ENCODE measurements at regions not wholly inside any gene's neighbourhood (a gene's known extent, or its start where the extent isn't known, plus 50 kb on each side); places are given as distances from the start of the nearest gene placed in this dataset.
"Not testable (repeated sequence)": the region's sequence is repeated elsewhere in the genome, so short reads cannot be mapped to it uniquely, and the experiment has no call there.

DNA sequence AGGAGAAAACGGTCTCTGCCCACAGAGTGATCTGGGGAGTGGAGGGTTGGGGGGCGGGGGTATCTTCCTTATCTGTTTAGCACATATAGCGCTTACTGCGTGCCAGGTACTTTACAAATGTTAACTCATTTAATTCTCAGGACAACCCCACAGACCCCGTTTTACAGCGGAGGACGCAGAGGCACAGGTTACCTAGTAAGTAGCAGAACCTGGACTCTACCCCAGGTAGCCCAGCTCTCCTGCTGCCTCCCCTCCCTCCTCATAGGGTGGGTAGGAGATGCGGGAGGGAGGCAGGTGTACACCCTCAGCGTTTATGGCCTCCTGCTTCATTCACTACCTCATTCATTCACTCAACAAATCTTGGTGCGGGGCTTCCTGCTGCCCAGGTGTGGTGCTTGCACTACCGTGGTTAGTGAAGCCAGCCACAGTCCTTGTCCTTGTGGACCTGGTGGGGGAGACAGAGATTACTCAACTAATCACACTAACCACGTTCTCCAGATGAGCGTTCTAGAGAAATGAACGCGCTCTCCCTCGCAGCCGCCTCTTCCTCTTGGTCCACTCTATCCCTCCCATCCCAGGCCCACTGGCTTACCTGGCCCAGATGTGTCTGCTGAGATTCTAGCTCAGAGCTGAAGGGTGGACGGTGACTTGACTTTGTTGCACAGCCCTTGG lies 102.0 kb downstream of the IER5 start:
- in situ Hi-C loops (cut with HindIII; ENCODE audit: low sequenced_read_pairs): no loop called here

DNA sequence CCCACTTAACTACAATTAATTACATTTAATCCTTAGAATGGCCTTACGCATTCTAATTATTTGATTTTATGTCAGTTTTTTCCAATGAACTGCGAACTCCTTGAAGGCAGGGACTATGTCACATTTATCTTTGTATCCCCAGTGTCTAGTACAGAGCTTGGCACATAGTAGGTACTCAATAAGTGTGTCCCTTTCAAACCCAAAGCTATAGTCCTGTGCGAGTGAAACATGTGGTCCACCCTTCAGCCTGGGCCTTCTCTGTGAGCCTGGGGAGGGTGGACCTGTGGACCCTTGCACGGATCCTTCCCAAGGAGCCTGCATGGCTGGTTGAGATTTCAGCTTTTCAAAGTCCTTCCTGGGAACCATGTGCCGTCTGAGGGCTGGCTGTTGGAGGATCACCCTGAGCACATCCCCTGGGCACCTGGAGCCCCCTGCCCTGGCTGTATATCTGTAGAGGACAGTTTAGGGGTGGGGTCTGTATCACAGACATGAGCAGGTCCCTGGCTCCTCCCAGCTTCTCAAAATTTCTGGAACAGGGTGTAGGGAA lies 103.1 kb downstream of the IER5 start:
- in situ Hi-C loops (cut with HindIII; ENCODE audit: low sequenced_read_pairs): no loop called here

DNA sequence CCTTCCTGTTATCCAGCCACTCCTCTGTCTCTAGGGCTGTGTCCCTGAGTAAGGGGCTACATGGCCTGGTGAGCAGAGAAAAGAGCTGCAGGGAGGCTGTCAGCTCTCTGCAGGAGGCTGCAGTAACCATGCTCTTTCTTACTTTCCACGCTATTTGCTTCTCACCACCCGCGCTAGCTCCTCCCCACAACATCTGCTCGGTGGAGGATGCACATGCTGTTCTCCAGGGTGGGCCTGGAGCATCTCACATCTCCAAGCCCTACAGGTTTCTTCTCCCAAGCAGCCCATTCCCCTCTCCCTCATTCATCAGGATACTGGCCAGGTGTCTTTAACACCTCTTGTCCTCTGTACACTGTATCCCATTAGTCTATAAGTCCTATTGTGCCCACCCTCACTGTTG lies 103.8 kb downstream of the IER5 start:
- in situ Hi-C loops (cut with HindIII; ENCODE audit: low sequenced_read_pairs): no loop called here

DNA sequence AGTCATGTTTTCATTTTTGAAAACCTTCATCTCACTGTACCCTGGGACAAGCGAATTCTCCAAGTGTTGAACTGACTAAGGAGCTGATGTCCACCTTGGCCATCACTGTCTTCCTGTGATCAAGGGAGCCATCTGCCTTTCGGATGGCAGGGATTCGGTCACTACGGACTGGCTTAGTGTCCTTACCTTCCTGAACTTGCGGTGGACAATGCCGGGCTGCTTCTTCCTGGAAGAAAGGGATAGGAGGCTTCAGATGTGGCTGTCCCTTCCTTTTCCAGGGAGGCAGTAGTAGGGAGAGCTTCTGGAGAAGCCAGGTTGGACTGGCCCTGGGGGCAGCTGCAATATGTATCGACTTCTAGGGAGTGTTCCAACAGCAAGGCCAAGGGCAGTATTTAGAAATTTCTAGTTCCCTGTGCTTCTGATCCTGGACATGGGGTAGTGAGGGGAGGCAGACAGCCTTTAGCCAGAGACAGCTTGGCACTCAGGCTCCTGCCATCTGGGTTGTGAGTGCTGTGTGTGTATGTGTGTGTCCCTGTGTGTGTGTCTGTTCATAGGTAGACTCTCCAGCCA lies 114.6 kb downstream of the IER5 start:
- in situ Hi-C loops (cut with HindIII; ENCODE audit: low sequenced_read_pairs): loop anchor here (25.0 kb wide), 1 partner anchor 184 kb away; no protein-coding TSS in a partner anchor

DNA sequence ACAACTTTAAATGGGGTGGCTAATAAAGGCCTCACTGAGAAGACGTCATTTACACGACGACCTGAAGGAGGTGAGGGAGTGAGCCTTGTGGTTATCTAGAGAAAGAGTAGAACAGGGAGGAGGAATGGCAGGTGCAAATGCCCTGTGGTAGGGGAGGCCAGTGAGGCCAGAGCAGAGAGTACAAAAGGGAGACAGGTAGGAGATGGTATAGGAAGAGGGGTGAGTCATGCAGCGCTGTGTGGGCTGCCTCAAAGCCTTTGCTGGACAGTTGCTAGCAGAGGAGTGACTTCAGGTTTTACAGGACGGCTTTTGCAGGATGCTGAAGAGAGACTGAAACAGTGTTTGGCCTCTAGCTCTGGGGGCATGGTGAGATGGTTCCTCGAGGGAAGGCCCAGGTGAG lies 116.0 kb downstream of the IER5 start:
- in situ Hi-C loops (cut with HindIII; ENCODE audit: low sequenced_read_pairs): loop anchor here (25.0 kb wide), 1 partner anchor 183 kb away; no protein-coding TSS in a partner anchor

DNA sequence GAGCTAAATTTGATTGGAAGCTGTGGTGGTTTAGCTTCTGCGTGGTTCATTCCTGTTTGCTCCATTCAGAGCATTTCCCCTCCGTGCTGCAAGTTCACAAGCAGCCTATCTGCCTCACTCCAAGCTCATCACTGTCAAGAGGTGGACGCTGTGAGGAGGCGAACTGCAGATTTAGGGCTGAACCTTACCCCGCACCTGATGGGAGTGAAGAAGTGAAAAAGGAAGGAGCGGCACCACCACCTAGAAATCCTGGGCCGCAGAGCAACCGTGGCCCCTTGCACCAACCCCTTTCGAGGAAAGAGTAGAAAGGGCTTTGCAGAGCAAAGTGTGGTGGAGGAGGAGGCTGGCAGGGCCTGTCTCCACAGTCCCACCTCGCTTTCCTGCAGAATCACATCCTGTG lies 117.4 kb downstream of the IER5 start:
- in situ Hi-C loops (cut with HindIII; ENCODE audit: low sequenced_read_pairs): loop anchor here (25.0 kb wide), 1 partner anchor 181 kb away; no protein-coding TSS in a partner anchor

DNA sequence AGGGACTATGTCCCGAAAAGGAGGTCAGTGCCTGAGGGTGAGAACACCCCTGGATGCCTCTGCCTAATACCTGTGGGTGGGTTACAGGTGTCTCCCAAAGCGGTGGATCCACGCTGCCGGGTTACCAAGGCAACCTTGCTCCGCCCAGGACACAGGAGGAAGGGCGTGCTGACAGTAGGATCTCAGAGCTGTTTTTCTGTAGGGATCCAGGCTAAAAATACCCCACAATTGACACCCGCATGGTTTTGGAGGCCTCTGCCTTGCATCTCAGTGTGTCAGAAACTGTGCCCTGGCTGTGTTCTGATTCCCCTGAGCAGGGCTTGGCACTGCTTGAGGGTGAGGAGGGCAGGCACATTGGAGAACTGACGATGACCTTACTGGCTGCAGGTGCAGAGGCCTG lies 118.0 kb downstream of the IER5 start:
- in situ Hi-C loops (cut with HindIII; ENCODE audit: low sequenced_read_pairs): loop anchor here (25.0 kb wide), 1 partner anchor 181 kb away; no protein-coding TSS in a partner anchor

DNA sequence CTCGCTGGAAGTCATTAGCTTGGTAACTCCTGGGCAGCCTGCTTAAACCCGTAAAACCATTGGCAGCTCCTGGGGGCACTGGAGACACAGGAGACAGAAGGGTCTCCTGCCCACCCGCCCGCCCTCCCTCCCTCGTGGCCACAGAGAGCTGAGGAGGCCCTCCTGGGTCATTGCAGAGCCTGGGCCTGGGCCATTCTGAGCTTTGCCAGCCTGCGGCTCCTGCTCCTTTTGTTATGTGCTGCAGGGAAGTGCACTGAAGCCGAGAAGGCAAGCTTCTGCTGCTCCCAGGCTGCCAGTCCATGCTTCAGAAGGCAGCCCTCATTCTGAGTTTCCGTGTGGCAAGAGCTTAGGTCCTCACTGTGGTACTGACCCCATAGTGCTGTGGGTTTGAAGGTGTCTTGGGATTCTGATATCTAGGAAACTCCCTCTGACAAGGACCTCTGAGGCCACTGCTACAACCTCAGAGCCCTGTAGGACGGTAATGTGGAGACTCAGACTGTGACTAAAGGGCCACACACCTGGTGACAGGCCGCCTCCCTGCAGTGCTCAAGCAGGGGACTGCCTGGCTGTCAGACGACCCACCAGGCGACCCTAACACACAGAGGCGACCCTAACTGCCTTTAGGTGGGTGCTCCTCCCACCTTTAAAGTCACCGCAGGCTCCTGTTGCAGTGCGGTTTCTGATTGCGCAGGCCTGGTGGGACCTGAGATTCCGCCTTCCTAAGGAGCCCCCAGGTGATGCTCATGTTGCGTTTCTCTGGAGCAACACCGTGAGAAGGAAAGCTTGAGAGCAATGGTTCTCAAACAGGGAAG lies 118.7 kb downstream of the IER5 start:
- in situ Hi-C loops (cut with HindIII; ENCODE audit: low sequenced_read_pairs): loop anchor here (25.0 kb wide), 1 partner anchor 180 kb away; no protein-coding TSS in a partner anchor

DNA sequence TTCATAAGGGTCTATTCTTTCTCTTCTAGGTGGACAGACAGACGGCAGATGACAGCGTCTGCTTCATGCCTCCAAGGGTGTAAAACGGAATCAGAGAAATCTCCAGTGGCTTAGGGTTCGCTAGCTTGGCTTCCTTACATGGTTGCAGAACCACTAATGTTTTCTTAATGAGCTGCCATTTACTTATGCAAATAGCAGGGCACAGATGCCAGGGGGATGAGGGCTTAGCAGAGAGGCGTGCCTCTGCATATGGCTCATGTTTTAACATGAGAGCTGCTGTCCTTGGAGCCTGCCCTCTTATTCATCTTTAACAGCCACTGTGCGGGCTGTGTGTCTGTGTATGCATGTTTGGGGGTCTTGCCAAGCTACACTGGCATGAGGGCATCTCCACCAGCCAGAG lies 119.6 kb downstream of the IER5 start:
- in situ Hi-C loops (cut with HindIII; ENCODE audit: low sequenced_read_pairs): loop anchor here (25.0 kb wide), 1 partner anchor 179 kb away; no protein-coding TSS in a partner anchor

DNA sequence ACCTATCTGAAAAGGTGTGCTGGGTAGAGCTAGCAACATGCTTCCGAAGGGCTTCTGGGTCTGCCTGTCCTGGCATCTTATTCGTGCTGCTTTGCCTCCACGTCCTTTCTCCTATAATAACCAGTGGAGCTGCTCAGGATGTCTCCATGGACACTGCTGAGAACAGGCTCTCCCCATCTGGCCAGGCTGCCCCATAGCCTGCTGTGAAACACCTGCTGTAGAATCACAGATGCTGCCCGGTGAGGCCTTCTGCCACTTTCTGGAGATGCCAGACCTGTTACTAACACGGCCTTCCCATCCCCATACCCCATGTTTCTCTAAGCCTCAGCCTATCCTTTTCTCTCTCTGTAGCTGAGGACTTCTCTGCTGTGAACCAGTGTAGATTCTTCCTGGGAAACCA lies 120.5 kb downstream of the IER5 start:
- in situ Hi-C loops (cut with HindIII; ENCODE audit: low sequenced_read_pairs): loop anchor here (25.0 kb wide), 1 partner anchor 178 kb away; no protein-coding TSS in a partner anchor

DNA sequence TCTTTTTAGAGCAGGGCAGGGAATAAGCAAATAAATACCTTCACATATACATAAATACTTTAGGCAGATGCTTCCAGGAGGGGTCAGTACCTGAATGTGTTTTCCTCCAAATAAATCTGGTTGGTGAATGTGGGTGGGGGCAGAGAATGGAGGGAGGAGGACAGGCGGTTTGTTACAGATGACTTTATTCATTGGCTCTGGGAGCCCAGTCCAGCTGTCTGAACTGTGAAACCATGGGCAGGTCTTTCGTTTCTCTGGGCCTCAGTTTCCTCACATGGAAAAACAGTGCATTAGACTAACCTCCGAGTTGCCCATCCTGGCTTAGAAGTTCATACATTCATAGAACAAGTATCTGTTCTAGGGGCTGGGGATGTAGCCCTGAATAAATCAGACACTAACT lies 124.6 kb downstream of the IER5 start:
- in situ Hi-C loops (cut with HindIII; ENCODE audit: low sequenced_read_pairs): loop anchor here (25.0 kb wide), 1 partner anchor 174 kb away; no protein-coding TSS in a partner anchor

DNA sequence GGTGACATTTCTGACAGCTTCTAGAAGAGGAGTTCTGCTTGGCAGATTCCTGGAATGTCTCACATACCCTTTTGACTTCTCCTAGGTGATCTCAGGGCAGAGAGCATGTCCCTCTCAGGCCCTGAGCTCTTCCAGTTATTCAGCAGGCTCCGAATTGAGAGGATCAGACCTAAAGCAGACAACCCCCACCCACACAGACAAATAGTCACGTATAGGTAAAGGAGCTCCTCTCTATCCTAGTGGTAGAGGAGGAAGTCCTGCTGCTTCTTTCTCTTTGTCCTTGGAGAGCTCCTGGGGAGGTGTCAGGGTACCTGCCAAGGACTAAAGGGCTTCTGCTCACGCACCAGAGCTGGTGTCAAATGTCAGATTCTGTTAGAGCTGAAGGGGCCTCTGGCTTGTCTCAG lies 128.1 kb downstream of the IER5 start:
- in situ Hi-C loops (cut with HindIII; ENCODE audit: low sequenced_read_pairs): loop anchor here (25.0 kb wide), 1 partner anchor 171 kb away; no protein-coding TSS in a partner anchor

DNA sequence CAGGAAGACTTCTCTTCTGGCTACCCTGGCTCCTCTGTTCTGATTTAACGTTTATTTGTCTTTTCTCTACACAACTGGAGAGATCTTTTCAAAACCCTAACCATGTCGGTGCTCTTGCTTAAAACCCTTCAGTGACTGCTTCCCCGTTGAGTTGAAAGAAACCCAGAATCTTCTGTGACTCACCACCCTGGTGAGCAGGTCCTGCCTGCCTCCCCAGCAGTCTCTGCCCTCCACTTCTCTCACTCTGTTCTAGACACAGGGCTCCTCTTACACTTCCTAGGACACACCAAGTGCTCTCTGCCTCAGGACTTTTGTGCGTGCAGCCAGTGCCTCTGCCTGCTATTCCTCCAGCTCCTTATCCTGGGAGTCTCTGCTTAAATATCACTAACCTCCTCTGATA lies 131.4 kb downstream of the IER5 start:
- in situ Hi-C loops (cut with HindIII; ENCODE audit: low sequenced_read_pairs): loop anchor here (25.0 kb wide), 1 partner anchor 167 kb away; no protein-coding TSS in a partner anchor

DNA sequence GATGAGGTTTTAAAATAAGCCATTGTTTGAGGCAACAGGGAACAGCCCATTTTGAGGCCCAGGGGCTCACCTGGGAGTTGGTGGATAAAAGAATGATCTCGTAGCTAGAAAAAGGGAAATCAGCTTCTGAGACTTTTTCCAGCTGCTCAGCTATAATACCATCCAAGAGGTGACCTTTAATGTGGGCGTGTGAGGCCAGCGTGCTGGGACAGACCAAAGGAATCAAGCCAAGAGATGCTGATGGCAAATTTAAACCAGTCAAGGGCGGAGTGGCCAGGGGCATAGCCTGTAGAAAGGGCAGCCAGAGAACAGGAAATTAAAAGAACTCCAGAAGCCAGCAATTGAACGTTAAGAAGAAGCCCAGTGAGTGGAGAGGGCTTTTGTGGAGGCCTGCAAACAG lies 132.6 kb downstream of the IER5 start:
- in situ Hi-C loops (cut with HindIII; ENCODE audit: low sequenced_read_pairs): loop anchor here (25.0 kb wide), 1 partner anchor 166 kb away; no protein-coding TSS in a partner anchor

DNA sequence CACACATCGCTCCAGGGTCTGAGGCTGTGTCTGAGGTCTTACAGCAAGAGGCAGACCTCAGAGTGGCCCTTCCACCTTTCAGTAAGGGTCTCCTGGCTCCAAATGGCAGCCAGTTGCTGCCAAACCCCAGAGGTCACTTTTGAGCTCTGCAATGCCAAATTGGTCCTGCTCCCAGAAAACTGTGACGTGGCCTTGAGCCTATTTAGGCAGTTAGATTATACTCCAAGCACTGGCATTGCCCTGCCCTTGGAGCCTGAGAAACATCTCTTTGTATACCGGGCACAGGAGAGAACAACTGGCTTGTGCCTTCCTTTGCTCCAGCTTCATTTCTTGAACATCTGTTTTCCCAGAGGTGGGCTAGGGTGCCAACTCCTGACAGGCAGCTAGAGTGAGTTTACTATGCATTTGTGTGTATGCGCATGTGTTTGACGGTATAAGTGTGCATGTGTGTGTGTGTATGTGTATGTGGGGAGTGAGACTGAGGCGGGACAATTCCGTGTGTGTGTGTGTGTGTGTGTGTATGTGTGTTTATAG lies 134.5 kb downstream of the IER5 start:
- in situ Hi-C loops (cut with HindIII; ENCODE audit: low sequenced_read_pairs): loop anchor here (25.0 kb wide), 1 partner anchor 164 kb away; no protein-coding TSS in a partner anchor

DNA sequence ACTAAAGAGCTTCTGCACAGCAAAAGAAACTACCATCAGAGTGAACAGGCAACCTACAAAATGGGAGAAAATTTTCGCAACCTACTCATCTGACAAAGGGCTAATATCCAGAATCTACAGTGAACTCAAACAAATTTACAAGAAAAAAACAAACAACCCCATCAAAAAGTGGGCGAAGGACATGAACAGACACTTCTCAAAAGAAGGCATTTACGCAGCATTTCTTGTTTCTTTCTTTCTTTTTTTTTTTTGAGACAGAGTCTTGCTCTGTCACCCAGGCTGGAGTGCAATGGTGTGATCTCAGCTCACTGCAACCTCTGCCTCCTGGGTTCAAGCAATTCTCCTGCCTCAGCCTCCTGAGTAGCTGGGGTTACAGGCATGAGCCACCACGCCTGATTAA lies 138.2 kb downstream of the IER5 start:
- in situ Hi-C loops (cut with HindIII; ENCODE audit: low sequenced_read_pairs): not testable (repeated sequence)

DNA sequence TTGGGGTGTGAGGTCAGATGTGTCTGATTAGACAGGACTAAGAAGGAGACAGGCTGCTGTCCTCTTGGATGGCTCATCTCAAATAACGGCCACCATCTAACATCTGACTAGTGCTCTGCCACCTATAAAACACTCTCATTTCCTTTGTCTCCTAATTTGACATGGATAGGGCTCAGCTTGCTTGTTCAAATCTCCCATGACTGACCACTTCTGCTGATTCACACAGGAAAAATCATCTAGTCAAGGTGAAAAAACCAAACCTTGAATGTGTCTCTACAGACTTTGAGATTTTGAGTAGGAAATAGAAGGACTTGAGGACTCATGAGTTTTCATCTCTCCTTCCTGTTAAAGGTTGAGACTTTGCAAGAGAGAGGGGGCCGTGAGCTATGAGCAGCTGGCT lies 150.6 kb downstream of the IER5 start:
- in situ Hi-C loops (cut with HindIII; ENCODE audit: low sequenced_read_pairs): no loop called here

DNA sequence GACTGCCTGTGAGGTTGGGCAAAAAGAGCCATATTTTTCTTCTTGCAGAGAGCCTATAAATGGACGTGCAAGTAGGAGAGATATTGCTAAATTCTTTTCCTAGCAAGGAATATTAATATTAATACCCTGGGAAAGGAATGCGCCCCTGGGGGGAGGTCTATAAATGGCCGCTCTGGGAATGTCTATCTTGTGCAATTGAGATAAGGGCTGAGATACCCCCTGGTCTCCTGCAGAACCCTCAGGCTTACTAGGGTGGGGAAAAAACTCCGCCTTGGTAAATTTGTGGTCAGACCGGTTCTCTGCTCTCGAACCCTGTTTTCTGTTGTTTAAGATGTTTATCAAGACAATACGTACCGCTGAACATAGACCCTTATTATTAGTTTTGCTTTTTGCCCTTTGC lies 157.8 kb downstream of the IER5 start:
- in situ Hi-C loops (cut with HindIII; ENCODE audit: low sequenced_read_pairs): not testable (repeated sequence)

DNA sequence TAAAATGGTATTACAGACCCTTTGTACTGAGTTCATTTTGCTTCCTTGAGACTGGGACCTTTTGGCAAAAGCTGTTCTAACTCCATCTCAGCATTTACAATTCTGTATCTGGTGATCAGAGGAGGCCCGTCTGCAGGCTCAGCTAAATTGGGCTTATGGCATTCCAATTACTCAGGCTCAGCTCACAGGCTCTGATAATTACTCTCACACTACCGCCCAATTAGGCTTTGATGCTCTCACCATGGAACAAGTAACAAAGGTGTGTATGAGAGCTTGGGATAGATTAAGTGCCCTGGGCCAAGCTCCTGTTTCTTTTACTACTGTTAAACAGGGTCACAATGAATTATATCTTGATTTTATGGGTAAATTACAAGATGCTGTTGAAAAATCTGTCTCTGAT lies 159.9 kb downstream of the IER5 start:
- in situ Hi-C loops (cut with HindIII; ENCODE audit: low sequenced_read_pairs): not testable (repeated sequence)

DNA sequence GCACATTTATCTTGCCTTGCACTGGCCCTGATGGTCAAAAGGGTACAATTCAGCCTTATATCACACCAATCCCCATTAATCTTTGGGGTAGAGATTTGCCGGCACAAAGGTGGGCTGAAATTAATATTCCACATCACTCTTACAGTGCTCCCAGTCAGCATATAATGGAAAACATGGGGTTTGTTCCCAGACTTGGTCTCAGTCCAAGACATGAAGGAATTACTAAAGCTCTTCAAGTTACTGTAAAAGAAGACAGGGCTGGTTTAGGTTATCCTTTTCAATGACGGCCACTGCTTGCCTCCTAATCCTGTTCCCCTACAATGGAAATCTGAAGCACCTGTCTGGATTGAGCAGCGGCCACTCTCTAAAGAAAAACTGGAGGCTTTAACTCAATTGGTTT lies 160.7 kb downstream of the IER5 start:
- in situ Hi-C loops (cut with HindIII; ENCODE audit: low sequenced_read_pairs): no loop called here

DNA sequence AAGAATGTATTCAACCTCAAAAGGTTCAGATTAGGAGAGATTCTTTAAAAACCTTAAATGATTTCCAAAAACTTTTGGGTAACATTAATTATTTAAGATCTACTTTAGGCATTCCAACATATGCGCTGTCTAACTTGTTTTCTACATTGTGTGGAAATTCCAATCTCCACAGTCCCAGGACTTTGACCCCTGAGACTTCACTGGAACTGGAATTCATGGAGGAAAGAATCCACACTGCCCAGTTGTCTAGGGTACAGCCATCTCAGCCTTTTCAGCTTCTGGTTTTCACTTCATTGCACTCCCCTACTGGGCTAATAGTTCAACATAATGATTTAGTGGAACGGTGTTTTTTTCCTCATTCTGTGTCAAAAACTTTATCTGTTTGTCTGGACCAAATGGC lies 161.5 kb downstream of the IER5 start:
- in situ Hi-C loops (cut with HindIII; ENCODE audit: low sequenced_read_pairs): no loop called here
